ENCODE measurements at regions not wholly inside any gene's neighbourhood (a gene's known extent, or its start where the extent isn't known, plus 50 kb on each side); places are given as distances from the start of the nearest gene placed in this dataset.
A peak's percentile ranks its signal among the peaks of the same experiment; 100 is the strongest.

DNA sequence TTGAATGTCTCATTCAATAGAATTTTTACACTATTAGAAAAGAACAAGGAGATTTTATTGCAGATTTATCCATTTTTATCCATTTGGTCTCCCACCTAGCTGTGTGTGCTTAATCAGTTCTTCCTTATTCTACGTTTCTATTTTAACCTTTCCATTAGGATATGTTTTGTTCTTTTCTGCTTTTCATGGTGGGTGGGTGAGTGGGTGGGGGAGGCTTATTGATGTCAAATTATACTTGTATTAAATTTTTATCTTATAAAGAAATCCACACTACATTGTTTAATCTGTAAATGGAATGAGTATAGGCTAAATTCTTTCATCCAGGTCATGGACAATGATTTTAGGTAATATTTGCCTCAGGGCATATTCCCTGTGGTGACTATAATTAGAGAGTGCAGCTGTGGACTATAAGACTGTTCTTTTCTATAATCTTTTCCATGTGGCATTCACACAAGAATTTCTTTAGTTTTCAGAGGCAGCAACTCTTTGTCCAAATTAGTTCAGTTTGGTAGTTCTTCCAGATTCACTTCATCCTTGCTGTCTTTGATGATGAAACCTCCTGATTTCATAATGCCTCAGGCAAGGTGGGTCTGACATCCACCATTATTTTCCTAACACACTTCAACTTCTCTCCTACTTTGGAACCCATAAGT is 2451.8 kb downstream of the PCDH7 start:
- DNase-seq (ENCODE audit: low read depth) = no peak

DNA sequence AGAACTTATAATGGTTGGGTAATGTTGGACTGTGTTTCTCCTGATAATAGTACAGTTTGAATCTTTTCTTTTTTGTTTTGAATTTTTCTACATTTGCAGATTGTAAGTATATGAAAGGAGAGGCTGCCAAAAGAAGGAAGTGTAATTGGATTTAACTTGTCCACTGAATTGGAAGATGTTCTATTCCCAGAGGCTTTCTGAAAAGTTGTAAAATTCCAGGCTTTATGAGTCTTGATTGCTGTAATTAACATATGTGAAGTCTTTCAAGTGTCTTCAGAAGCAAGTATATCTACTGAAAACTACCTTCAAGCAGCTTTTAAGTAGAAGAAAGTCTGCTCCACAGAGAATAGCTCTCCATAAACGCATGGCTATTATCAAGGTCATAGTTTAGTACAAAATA is 2456.4 kb downstream of the PCDH7 start:
- no peak for DNase-seq (ENCODE audit: low read depth)

- DNase-seq (ENCODE audit: low read depth) = no peak
Observed at GRCh38 chr4:33184657-33185290, 2464.6 kb downstream of the PCDH7 start.

DNA sequence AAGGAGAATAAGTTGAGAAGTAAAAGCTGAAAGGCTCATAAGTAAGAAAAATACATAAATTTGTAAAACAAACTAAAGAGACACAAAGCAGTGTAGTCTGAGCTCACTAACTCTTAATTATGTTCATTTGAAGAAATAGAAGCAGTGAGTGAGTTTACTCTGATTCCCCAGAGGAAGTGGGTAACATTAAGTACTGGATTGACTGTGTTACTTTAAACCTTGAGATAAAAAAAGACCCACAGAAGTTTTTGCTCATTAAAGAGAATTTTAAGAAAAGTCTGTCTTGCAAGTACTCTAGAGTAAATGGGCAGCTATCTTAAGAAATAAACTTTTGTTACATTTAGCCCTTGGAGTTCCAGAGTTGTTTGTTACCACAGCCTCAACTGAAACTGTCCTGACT is 2466.9 kb downstream of the PCDH7 start:
- DNase-seq (ENCODE audit: low read depth) = no peak

DNA sequence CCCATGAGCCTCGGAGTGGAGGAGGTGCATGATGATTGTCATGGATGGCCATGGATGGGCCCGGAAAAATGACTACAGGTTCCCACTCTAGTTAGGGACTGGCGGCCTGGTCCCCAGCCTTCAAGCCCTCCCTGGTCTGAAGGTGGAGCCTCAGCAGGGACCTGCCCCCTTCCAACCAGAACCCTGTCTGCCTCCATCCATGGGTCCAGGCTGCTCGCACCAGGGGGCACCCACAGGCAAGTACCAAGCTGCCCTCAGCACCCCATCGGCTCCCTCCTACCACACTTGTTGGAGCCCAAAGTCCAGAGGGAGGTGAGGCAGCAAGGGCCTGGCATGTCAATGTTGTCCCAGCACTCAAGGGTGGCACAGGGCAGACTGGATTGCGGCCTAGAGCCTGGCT is 2468.6 kb downstream of the PCDH7 start:
- no peak for DNase-seq (ENCODE audit: low read depth)

GRCh38 chr4:33189169-33189568 is 2469.0 kb downstream of the PCDH7 start:
- DNase-seq (ENCODE audit: low read depth) = no peak

DNA sequence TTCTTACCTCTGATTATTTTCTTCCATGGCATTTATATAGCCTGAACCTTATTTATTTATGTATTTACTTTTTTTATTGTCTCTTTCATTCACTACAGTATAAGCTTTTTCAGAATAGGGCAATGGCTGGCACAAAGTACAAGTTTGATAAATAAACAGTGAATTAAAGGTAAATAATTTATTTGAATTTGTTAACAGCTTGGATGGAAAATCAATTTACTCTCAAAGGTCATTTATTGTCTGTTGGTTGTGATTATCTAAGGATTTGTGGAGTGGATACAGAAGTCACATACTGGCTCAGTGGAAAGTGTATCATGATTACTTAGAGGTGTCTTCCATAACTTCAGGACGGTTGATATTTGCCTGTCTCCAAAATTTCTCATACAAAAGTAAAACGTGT is 2472.9 kb downstream of the PCDH7 start:
- no peak for DNase-seq (ENCODE audit: low read depth)

DNA sequence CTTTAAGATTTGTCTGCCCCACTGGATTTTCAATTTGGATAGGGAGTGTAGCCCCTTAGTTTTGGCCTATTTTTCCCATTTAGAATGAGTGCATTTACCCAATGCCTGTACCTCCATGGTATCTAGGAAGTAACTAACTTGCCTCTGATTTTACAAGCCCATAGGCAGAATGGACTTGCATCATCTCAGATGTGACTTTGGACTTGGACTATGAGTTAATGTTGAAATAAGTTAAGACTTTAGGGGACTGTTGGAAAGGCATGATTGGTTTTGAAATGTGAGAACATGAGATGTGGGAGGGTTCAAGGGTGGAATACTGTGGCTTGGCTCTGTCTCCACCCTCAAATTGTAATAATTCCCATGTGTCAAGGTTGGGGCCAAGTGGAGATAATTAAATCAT is 2480.2 kb downstream of the PCDH7 start:
- no peak for DNase-seq (ENCODE audit: low read depth)

- no peak for DNase-seq (ENCODE audit: low read depth)
Observed at GRCh38 chr4:33218238-33218637, 2498.1 kb downstream of the PCDH7 start.

GRCh38 chr4:33226133-33226532 is 2506.0 kb downstream of the PCDH7 start:
- no peak for DNase-seq (ENCODE audit: low read depth)

DNA sequence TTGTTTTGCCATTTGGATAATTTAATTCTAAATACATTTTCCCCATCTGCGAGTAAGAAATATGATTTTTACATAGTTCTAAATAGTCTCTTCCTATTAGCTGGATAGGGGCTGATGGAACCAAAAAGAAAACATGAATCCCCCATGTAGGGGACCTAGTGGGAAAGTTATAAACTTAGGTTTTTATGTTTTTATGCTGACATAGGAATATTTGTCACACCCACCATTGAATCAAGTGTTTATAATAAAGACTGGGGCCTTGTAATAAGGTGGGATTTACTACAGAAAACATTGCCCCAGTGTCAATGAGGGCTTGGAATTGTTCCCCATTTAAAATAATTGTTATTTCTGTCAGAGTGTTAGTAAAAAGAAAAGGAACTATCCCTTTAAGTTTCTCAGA is 2506.6 kb downstream of the PCDH7 start:
- no peak for DNase-seq (ENCODE audit: low read depth)

DNA sequence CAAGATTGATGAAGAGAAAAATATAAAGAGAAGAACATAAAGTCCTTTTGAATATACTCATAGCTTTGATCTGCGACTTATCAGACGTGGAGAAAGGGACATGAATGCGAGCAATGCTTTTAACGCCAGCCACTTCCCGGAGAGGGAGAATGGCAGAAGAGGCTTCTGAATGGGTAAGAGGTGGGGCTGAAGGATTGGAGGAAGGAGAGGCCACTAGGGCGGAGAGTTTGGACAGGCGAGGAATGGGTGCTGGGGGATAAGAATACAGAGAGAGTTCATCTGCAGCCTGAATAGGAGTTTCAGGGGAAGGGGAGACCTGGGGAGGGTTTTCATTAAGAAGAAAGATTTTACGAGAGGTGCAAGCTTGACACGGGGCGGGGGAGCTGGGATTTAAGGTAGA is 2534.9 kb downstream of the PCDH7 start:
- no peak for DNase-seq (ENCODE audit: low read depth)

DNA sequence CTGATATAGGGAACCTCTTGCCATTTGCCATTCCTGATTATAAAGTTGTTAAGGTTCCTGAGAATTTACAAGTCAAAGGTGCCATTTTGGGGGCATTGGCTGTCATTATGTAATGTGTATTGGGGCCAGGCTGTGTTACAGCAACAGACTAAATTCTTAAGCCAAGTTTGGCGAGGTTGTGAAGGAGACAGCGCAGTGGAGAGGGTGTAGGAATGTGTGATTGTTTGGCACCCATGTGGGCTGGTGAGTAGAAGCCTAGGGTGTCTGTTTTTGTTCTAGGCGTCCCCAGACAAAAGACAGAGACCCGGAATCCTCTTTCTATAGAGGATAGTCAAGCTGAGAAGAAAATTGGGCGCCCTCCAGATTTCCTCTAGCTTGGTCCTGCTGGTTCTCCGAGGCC is 2535.3 kb downstream of the PCDH7 start:
- no peak for DNase-seq (ENCODE audit: low read depth)

GRCh38 chr4:33262824-33263223 is 2542.7 kb downstream of the PCDH7 start:
- peak; percentile 36 for DNase-seq (ENCODE audit: low read depth)

DNA sequence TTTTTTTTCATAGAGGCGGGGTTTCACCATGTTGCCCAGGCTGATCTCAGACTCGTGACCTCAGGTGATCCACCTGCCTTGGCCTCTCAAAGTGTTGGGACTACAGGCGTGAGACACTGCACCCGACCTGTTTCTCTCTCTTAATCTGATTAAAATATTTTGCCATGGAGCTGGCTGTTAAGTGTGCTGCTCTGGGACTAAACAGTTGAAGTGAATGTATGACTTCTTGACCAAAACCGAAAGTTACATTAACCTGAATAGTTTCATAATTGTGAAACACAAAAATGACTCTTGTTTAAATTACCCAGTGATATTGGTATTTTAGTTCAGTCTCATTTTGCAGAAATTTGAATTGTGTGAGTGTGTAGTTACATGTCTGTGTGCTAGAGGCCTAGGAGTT is 2548.6 kb downstream of the PCDH7 start:
- DNase-seq (ENCODE audit: low read depth) = no peak

GRCh38 chr4:33270403-33270802 is 2550.2 kb downstream of the PCDH7 start:
- DNase-seq (ENCODE audit: low read depth) = no peak

GRCh38 chr4:33272722-33273121 is 2552.6 kb downstream of the PCDH7 start:
- no peak for DNase-seq (ENCODE audit: low read depth)

DNA sequence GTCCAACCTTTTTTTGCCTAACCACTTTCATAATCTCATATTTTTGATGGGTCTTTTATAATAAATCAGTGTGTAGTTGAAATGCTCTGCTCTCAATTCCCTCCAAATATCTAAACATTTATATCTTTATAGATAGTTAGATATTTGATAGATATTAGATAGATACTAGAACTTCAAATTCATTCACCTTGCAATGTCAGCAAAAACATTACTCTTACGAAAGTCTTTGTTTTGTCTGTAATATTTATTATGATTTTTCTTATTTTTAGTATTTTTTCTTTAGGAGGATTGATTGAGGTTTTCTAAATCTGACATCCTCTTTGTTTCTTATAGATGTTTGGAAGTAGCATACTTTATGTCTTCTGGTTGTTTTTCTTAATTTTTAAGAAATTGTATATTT is 2563.6 kb downstream of the PCDH7 start:
- DNase-seq (ENCODE audit: low read depth) = no peak

DNA sequence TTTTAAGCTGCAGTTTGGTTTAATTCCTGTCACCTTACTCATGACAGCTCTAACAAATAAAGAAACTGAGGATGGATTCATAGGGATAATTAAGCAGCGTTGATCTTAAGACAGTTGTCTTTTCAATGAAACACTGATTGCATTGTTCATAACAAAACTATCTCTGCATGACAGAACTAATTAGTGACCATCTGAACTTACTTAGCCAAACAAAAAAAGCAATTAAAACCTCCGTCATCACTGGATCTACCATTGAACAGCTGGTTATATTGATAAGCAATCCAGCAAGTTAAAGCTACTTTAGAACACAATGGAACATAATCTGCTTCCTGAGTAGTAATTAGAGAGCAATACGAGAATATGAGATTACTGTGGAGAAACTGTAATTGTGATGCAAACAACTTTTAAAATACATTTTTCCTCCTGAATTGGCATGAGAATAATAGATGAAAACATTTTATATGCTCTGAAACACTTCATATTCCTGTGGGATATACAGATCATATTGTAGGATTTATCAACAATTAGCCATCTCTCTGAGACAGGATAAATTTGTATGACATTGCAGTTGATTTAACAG is 2576.8 kb downstream of the PCDH7 start:
- DNase-seq (ENCODE audit: low read depth) = no peak

DNA sequence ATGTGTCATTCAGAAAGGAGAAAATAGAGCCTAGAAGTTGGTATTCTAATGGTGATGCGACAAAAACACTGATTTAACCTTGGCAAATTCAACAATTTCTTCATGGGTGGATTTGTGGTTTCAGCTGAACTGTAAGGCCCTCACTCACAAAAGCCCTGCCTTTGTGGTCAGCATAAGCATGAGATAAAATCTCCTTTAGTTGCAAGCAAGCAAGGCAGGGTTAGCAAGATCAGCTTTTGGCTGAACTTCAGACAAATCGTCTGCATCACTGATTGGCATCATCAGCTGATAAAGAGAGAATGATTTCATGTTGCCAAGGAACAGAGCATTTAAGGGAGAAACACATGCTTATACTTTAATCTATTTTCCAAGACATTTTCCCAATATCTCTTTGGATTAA is 2582.2 kb downstream of the PCDH7 start:
- DNase-seq (ENCODE audit: low read depth) = no peak

DNA sequence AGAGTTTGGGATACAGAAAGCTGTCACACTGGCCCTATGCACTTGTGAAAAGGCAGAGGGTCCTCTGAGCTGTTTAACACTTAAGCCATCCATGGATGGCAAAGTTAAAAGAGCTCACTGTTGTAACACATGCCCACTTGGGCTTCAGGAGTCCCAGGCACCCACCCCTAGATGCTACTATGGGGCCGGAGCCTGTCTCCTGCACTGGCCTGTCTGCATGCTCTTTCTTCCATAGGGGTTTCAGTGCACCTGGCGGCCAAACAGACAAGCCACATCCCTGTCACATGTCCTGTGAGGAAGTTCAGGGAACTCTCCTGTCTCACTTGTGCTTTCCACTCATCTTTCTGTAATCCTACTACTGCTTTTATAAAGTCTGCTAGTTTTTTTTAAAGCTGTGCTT is 2586.0 kb downstream of the PCDH7 start:
- no peak for DNase-seq (ENCODE audit: low read depth)

- DNase-seq (ENCODE audit: low read depth) = peak; percentile 32
Observed at GRCh38 chr4:33316033-33316432, 2595.9 kb downstream of the PCDH7 start.

- DNase-seq (ENCODE audit: low read depth) = no peak
Observed at GRCh38 chr4:33316578-33316977, 2596.4 kb downstream of the PCDH7 start.

GRCh38 chr4:33323393-33323792 is 2603.2 kb downstream of the PCDH7 start:
- no peak for DNase-seq (ENCODE audit: low read depth)

Measured in HS-5 (cell line).